Peyer's patch (tissue), 4 donors: ENCODE measurements at regions not wholly inside any gene's neighbourhood (a gene's known extent, or its start where the extent isn't known, plus 50 kb on each side); places are given as distances from the start of the nearest gene placed in this dataset.

Source experiments
- DNase-seq, 3 donors: peaks; one replicate each; pipeline ENCODE4 v3.0.0-alpha.2; 2017 to 2019
- H3K27ac ChIP-seq, 4 donors: fragments of 200-600 bp; sonication (generic); one replicate each; pipeline ENCODE4 v1.5.1; 2016 to 2019
- H3K27me3 ChIP-seq, 2 donors: fragments of 200-600 bp; sonication (generic); one replicate each; pipeline ENCODE4 v1.5.1; 2019
- H3K36me3 ChIP-seq, 3 donors: fragments of 200-600 bp; sonication (generic); one replicate each; pipeline ENCODE4 v1.5.1; 2016 to 2019
- H3K4me1 ChIP-seq, 4 donors: fragments of 200-600 bp; sonication (generic); one replicate each; pipeline ENCODE4 v1.5.1; 2016 to 2019
- H3K4me3 ChIP-seq, 4 donors: fragments of 200-600 bp; sonication (generic); 1 replicate in 3 of 4; 2 replicates in 1 of 4; pipeline ENCODE4 v1.5.1; 2016 to 2019; ENCODE audit warnings: mild to moderate bottlenecking in 1 of 4
- H3K9me3 ChIP-seq, 4 donors: fragments of 200-600 bp; sonication (generic); one replicate each; pipeline ENCODE4 v1.5.1; 2016 to 2019; ENCODE audit warnings: mild to moderate bottlenecking in 1 of 4
- POLR2A ChIP-seq, 2 donors: fragments of 450-650 bp; IDR thresholded peaks; one replicate each; pipeline ENCODE4 v1.5.1; 2017; ENCODE audit warnings: antibody characterized with exemption in 2 of 2, mild to moderate bottlenecking in 2 of 2, moderate library complexity in 2 of 2
- TF ChIP-seq, protein P1 (sequence below), 6 experiments: fragments of 450-650 bp in 4 of 6; fragments of 200-600 bp in 2 of 6; sonication (generic) in 1 of 6; IDR thresholded peaks; one replicate each; pipeline ENCODE4 v1.5.1; 2017 to 2019; ENCODE audit warnings: antibody characterized with exemption in 6 of 6, mild to moderate bottlenecking in 3 of 6, moderate library complexity in 1 of 6

DNA sequence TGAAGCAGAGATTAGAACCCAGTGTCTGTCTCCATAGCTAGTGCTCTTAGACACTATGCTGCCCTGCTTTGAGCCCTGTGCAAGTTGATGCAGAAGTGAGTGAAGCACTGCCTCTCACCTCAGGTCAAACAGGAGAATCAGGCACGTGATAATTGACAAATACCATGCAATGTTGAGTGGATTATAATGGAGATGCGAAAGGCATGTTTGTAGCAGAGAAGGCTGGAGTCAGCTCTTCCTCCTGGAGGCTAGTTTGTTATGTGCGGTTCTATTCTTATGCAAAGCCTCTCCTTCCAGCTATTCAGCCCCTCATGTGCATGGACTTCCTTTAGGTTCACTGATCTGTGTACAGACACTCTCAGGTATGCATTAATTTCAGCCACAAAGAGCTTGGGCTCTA lies 108.5 kb downstream of the MANEA start:
- TF ChIP-seq, protein P1, sequence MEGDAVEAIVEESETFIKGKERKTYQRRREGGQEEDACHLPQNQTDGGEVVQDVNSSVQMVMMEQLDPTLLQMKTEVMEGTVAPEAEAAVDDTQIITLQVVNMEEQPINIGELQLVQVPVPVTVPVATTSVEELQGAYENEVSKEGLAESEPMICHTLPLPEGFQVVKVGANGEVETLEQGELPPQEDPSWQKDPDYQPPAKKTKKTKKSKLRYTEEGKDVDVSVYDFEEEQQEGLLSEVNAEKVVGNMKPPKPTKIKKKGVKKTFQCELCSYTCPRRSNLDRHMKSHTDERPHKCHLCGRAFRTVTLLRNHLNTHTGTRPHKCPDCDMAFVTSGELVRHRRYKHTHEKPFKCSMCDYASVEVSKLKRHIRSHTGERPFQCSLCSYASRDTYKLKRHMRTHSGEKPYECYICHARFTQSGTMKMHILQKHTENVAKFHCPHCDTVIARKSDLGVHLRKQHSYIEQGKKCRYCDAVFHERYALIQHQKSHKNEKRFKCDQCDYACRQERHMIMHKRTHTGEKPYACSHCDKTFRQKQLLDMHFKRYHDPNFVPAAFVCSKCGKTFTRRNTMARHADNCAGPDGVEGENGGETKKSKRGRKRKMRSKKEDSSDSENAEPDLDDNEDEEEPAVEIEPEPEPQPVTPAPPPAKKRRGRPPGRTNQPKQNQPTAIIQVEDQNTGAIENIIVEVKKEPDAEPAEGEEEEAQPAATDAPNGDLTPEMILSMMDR (IDR thresholded peaks at IDR 0.05) = no peak
- TF ChIP-seq POLR2A (IDR thresholded peaks at IDR 0.05) = no peak
- Histone ChIP-seq H3K4me1 (no peaks in the 10 kb centered on the region), H3K4me3 (no peak overlapping the region), H3K9me3 (no peaks in the 10 kb centered on the region), H3K36me3 (no peaks in the 10 kb centered on the region), H3K27me3 (no peaks in the 10 kb centered on the region), H3K27ac (no peak overlapping the region)
- DNase-seq = no peak

DNA sequence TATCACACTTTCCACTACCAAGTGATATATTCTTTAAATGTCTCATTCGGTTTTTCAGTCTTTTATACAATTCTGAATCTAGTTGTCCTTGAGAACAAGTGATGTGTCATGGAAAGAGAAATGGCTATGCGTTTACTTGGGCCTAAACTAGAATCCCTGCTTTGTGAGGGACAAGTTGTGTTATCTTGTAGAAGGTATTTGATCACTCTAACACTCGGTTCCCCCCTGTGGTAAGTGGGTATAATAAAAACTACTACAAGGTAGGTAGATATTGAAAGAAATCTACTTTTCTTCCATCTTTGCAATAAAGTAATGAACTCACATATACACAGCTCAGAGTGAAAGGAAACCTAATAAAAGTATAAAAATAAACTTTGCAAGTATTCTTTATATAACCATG lies 108.9 kb downstream of the MANEA start:
- no peaks in the 10 kb centered on the region for H3K4me1 ChIP-seq
- no peaks in the 10 kb centered on the region for H3K36me3 ChIP-seq
- DNase-seq = no peak
- no peak overlapping the region for H3K4me3 ChIP-seq
- no peaks in the 10 kb centered on the region for H3K9me3 ChIP-seq
- H3K27me3 ChIP-seq = no peaks in the 10 kb centered on the region
- TF ChIP-seq POLR2A (IDR thresholded peaks at IDR 0.05) = no peak
- TF ChIP-seq, protein P1 (IDR thresholded peaks at IDR 0.05) = no peak
- H3K27ac ChIP-seq = no peak overlapping the region

DNA sequence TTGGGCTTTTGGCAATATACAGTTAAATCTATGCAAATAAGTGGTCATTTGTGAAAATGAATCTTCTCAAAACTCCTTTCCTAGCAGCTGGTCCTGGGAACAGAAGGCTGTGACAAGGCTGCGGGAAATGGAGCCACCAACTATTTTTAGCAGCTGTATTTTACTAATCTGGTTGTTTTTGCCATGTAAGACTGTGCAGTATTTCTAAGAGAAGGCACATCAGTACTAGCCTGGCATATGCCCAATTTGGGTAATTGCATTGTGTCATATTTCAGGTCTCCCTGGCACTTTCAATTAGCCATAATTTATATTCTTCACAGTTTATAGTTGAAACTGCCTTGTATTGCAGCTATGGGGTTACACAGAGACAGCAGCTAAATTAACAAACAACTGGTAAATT lies 109.6 kb downstream of the MANEA start:
- Histone ChIP-seq H3K27ac (no peak overlapping the region), H3K36me3 (no peaks in the 10 kb centered on the region), H3K27me3 (no peaks in the 10 kb centered on the region), H3K9me3 (no peaks in the 10 kb centered on the region), H3K4me1 (no peaks in the 10 kb centered on the region), H3K4me3 (no peak overlapping the region)
- no peak for TF ChIP-seq POLR2A (IDR thresholded peaks at IDR 0.05)
- TF ChIP-seq, protein P1 (IDR thresholded peaks at IDR 0.05) = no peak
- DNase-seq = no peak

DNA sequence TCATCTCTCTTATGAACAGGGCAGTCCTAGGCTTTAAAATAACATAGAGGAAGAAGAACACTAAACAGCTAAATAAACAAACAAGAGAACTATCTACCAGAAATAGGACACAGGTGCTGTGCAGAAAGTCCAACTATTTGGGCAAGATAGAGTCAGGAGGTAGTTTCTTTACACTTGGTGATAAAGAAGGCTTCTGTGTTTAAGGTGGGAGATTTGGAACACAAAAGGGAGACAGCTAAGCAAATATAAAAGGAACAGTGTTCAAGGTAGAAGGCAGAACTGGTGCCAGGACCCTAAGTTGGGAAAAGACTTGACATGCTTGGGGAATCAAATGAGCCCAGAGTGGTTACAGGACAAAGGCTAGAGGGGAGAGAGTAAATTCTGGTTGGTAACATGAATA lies 110.5 kb downstream of the MANEA start:
- Histone ChIP-seq H3K4me3 (no peak overlapping the region), H3K4me1 (no peaks in the 10 kb centered on the region), H3K9me3 (no peaks in the 10 kb centered on the region), H3K27me3 (no peaks in the 10 kb centered on the region), H3K36me3 (no peaks in the 10 kb centered on the region), H3K27ac (no peak overlapping the region)
- no peak for DNase-seq
- no peak for TF ChIP-seq POLR2A (IDR thresholded peaks at IDR 0.05)
- TF ChIP-seq, protein P1 (IDR thresholded peaks at IDR 0.05) = no peak

DNA sequence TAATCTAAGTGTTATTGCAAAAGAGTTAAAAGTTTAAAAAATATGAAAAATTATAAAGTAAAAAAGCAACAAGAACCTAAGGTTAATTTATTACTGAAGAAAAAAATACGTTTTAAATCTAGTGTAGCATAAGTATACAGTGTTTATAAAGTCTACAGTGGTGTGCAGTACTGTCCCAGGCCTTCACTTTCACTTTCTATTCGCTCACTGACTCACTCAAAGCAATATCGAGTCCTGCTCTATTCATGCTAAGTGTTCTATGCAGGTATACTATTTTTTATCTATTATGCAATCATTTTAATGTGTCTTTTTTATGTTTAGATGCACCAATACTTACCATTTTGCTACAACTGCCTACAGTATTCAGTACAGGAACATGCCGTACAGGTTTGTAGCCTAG lies 113.0 kb downstream of the MANEA start:
- Histone ChIP-seq H3K27ac (no peak overlapping the region), H3K36me3 (no peaks in the 10 kb centered on the region), H3K27me3 (no peaks in the 10 kb centered on the region), H3K4me3 (no peak overlapping the region), H3K9me3 (no peaks in the 10 kb centered on the region), H3K4me1 (no peaks in the 10 kb centered on the region)
- TF ChIP-seq POLR2A (IDR thresholded peaks at IDR 0.05) = no peak
- no peak for DNase-seq

DNA sequence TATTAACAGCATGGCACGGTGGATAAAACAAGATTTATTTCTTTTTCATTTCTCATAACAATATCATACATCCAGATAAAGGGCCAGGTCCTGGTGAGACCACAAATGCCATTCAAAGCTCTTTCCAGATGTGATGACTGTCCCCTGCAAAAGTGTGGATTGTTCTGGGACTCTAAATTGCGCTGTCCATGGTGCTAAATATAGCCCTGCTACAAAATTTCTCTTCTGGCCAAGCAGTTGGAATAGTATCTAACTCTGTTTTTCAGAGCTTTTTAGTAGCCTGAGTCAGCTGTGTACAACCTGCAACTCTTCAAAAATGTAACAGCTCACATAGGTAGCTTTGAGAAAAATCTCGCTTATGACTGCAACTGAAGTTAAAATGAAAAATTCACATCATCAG lies 115.8 kb downstream of the MANEA start:
- no peak for DNase-seq
- Histone ChIP-seq H3K9me3 (no peaks in the 10 kb centered on the region), H3K4me1 (no peaks in the 10 kb centered on the region), H3K27me3 (no peaks in the 10 kb centered on the region), H3K36me3 (no peaks in the 10 kb centered on the region), H3K27ac (no peak overlapping the region), H3K4me3 (no peak overlapping the region)
- TF ChIP-seq POLR2A (IDR thresholded peaks at IDR 0.05) = no peak
- TF ChIP-seq, protein P1 (IDR thresholded peaks at IDR 0.05) = no peak
